H1 (cell line): ENCODE measurements at regions not wholly inside any gene's neighbourhood (a gene's known extent, or its start where the extent isn't known, plus 50 kb on each side); places are given as distances from the start of the nearest gene placed in this dataset.
A peak's percentile ranks its signal among the peaks of the same experiment; 100 is the strongest.

Experiments used
- CTCF ChIA-PET: fragments of 300-600 bp; sonication (Branson Sonifier 250); formaldehyde crosslinking; loops from one replicate; lab custom pipeline; 2021; ENCODE audit not compliant: partially characterized antibody; lab: Charles Lee
- POLR2A ChIA-PET: fragments of 300-600 bp; sonication (Branson Sonifier 250); formaldehyde crosslinking; loops from one replicate; lab custom pipeline; 2021; ENCODE audit warnings: inconsistent platforms; ENCODE audit not compliant: partially characterized antibody; lab: Charles Lee
- DNase-seq, 2 experiments: peaks; one replicate each; pipeline versions ENCODE4 v3.0.0 to v3.0.0-alpha.2; 2010 to 2022; ENCODE audit warnings: low spot score in 2 of 2, low read depth in 1 of 2, mixed read lengths in 1 of 2
- FAIRE-seq: peaks from 2 replicates; lab custom pipeline; 2011; peaks lifted over from hg19 to GRCh38; lab: Jason Lieb, UNC
- H2AFZ ChIP-seq: 2 replicates; pipeline ENCODE4 v1.8.1; 2012; ENCODE audit warnings: low read length, inconsistent platforms
- H2AK5ac ChIP-seq: 2 replicates; pipeline ENCODE4 v1.6.1; 2013; ENCODE audit warnings: low read depth, low read length
- H2BK120ac ChIP-seq: replicated peaks from 2 replicates; pipeline ENCODE3; 2013; ENCODE audit warnings: low read depth, low read length, inconsistent platforms
- H2BK12ac ChIP-seq: 2 replicates; pipeline ENCODE4 v1.6.1; 2013; ENCODE audit warnings: low read depth, low read length
- H2BK15ac ChIP-seq: 2 replicates; pipeline ENCODE4 v1.6.1; 2013; ENCODE audit warnings: low read length
- H2BK20ac ChIP-seq: 2 replicates; pipeline ENCODE4 v1.6.1; 2013; ENCODE audit warnings: low read length
- H2BK5ac ChIP-seq: 2 replicates; pipeline ENCODE4 v1.6.1; 2013; ENCODE audit warnings: low read depth, low read length
- H3K14ac ChIP-seq: 2 replicates; pipeline ENCODE4 v1.6.1; 2013; ENCODE audit warnings: inconsistent platforms; ENCODE audit not compliant: insufficient read length
- H3K18ac ChIP-seq: 2 replicates; pipeline ENCODE4 v1.6.1; 2013; ENCODE audit warnings: low read length; ENCODE audit errors: extremely low read depth
- H3K23ac ChIP-seq: 2 replicates; pipeline ENCODE4 v1.6.1; 2013; ENCODE audit warnings: inconsistent platforms; ENCODE audit not compliant: insufficient read length
- H3K23me2 ChIP-seq: 2 replicates; pipeline ENCODE4 v1.6.1; 2013; ENCODE audit warnings: low read depth, low read length
- H3K27ac ChIP-seq: 2 replicates; pipeline ENCODE4 v1.6.1; 2011; ENCODE audit warnings: low read depth, low read length, inconsistent platforms
- H3K27me3 ChIP-seq, 4 experiments: replicated peaks in 1 of 4; 1 replicate in 1 of 4; 2 replicates in 3 of 4; pipeline versions ENCODE4 v1.6.1 to v1.8.1; 2011 to 2013; ENCODE audit warnings: low read length in 3 of 4, mild to moderate bottlenecking in 3 of 4, inconsistent platforms in 2 of 4, mixed read lengths in 2 of 4, moderate library complexity in 1 of 4; ENCODE audit not compliant: control insufficient read depth in 3 of 4, insufficient read depth in 3 of 4; ENCODE audit errors: extremely low read depth in 1 of 4
- H3K36me3 ChIP-seq, 4 experiments: 2 replicates each; pipeline versions ENCODE4 v1.6.1 to v1.8.1; 2011 to 2013; ENCODE audit warnings: mild to moderate bottlenecking in 4 of 4, low read length in 3 of 4, moderate library complexity in 2 of 4, control low read depth in 1 of 4, inconsistent platforms in 1 of 4; ENCODE audit not compliant: insufficient read depth in 4 of 4, control insufficient read depth in 2 of 4
- H3K4ac ChIP-seq: replicated peaks from 2 replicates; pipeline ENCODE3; 2013; ENCODE audit warnings: low read length, low read depth, mixed read lengths, inconsistent platforms; ENCODE audit not compliant: insufficient read length
- H3K4me1 ChIP-seq, 4 experiments: replicated peaks in 1 of 4; 1 replicate in 1 of 4; 2 replicates in 3 of 4; pipeline versions ENCODE4 v1.6.1 to v1.8.1; 2011 to 2013; ENCODE audit warnings: low read length in 3 of 4, inconsistent platforms in 2 of 4, mixed read lengths in 1 of 4; ENCODE audit not compliant: insufficient read depth in 4 of 4, control insufficient read depth in 3 of 4
- H3K4me2 ChIP-seq, 2 experiments: 2 replicates each; pipeline versions ENCODE4 v1.6.1 to v1.8.1; 2011 to 2013; ENCODE audit warnings: low read depth in 2 of 2, low read length in 2 of 2, control low read depth in 1 of 2, inconsistent platforms in 1 of 2, mild to moderate bottlenecking in 1 of 2; ENCODE audit not compliant: insufficient read depth in 1 of 2
- H3K4me3 ChIP-seq, 4 experiments: fragments of 200-600, 300-600 bp in 1 of 4; sonication (generic), shearing (Covaris generic), sonication (Bioruptor Twin) in 1 of 4; 2 replicates each; pipeline versions ENCODE4 v1.5.1 to v1.8.1; 2011 to 2016; ENCODE audit warnings: low read length in 4 of 4, low read depth in 3 of 4, control low read depth in 2 of 4, inconsistent platforms in 2 of 4, mild to moderate bottlenecking in 2 of 4, mixed read lengths in 1 of 4, moderate library complexity in 1 of 4; ENCODE audit not compliant: insufficient read depth in 2 of 4; ENCODE audit errors: extremely low read depth in 1 of 4
- H3K56ac ChIP-seq: replicated peaks from 2 replicates; pipeline ENCODE3; 2013; ENCODE audit warnings: low read depth, mild to moderate bottlenecking, mixed read lengths, low read length, inconsistent platforms; ENCODE audit not compliant: insufficient read length
- H3K79me1 ChIP-seq: 2 replicates; pipeline ENCODE4 v1.6.1; 2013; ENCODE audit warnings: low read depth, low read length, control low read depth
- H3K79me2 ChIP-seq, 2 experiments: 2 replicates each; pipeline versions ENCODE4 v1.6.1 to v1.8.1; 2012 to 2013; ENCODE audit warnings: low read length in 2 of 2, mild to moderate bottlenecking in 2 of 2, inconsistent platforms in 1 of 2; ENCODE audit not compliant: insufficient read depth in 2 of 2, control insufficient read depth in 1 of 2
- H3K9ac ChIP-seq, 4 experiments: replicated peaks in 1 of 4; 1 replicate in 1 of 4; 2 replicates in 3 of 4; pipeline versions ENCODE4 v1.6.1 to v1.8.1; 2011 to 2013; ENCODE audit warnings: low read depth in 3 of 4, low read length in 3 of 4, control low read depth in 2 of 4, mild to moderate bottlenecking in 2 of 4, moderate library complexity in 2 of 4, inconsistent platforms in 1 of 4; ENCODE audit errors: extremely low read depth in 1 of 4
- H3K9me3 ChIP-seq, 2 experiments: 2 replicates each; pipeline versions ENCODE4 v1.6.1 to v1.8.1; 2012 to 2013; ENCODE audit warnings: mild to moderate bottlenecking in 2 of 2, moderate library complexity in 2 of 2, control low read depth in 1 of 2, inconsistent platforms in 1 of 2, low read depth in 1 of 2, low read length in 1 of 2, mixed read lengths in 1 of 2; ENCODE audit not compliant: insufficient read depth in 2 of 2
- H4K20me1 ChIP-seq, 2 experiments: replicated peaks in 1 of 2; 2 replicates each; pipeline versions ENCODE3 to v1.8.1; 2011 to 2013; ENCODE audit warnings: inconsistent platforms in 2 of 2, low read length in 2 of 2, mild to moderate bottlenecking in 1 of 2; ENCODE audit not compliant: insufficient read depth in 2 of 2, control insufficient read depth in 1 of 2
- H4K5ac ChIP-seq: 2 replicates; pipeline ENCODE4 v1.6.1; 2013; ENCODE audit warnings: low read length, low read depth, mixed read lengths, inconsistent platforms; ENCODE audit not compliant: insufficient read length
- H4K8ac ChIP-seq: 2 replicates; pipeline ENCODE4 v1.8.0; 2013; ENCODE audit warnings: mild to moderate bottlenecking, moderate library complexity, low read length, inconsistent platforms; ENCODE audit not compliant: insufficient read depth; ENCODE audit errors: extremely low read depth
- H4K91ac ChIP-seq: replicated peaks from 2 replicates; pipeline ENCODE3; 2013; ENCODE audit warnings: low read length, mixed read lengths, inconsistent platforms; ENCODE audit not compliant: insufficient read length
- CTCF ChIP-seq, 3 experiments: IDR thresholded peaks; 1 replicate in 2 of 3; 2 replicates in 1 of 3; pipeline versions ENCODE4 v1.5.1 to v1.6.1; 2011; ENCODE audit warnings: low read length in 3 of 3, mild to moderate bottlenecking in 3 of 3, inconsistent platforms in 2 of 3, low read depth in 1 of 3, moderate library complexity in 1 of 3; ENCODE audit not compliant: insufficient read depth in 1 of 3; ENCODE audit errors: control extremely low read depth in 1 of 3
- GTF2F1 ChIP-seq: IDR thresholded peaks from 2 replicates; pipeline ENCODE4 v1.6.1; 2012; ENCODE audit warnings: low read depth, low read length, improper control_type of control experiment, borderline replicate concordance
- POLR2A ChIP-seq, 2 experiments: IDR thresholded peaks; 1 replicate in 1 of 2; 2 replicates in 1 of 2; pipeline ENCODE4 v1.6.1; 2011; ENCODE audit warnings: low read depth in 2 of 2, low read length in 2 of 2, mild to moderate bottlenecking in 2 of 2; ENCODE audit errors: control extremely low read depth in 1 of 2
- RNF2 ChIP-seq: fragments of 200-900, 300-1000 bp; sonication (generic); IDR thresholded peaks from 2 replicates; pipeline ENCODE4 v1.7.1; 2016; ENCODE audit warnings: borderline replicate concordance, low read depth, mild to moderate bottlenecking, antibody characterized with exemption, low read length; ENCODE audit not compliant: poor library complexity, severe bottlenecking; ENCODE audit errors: missing control alignments
- TAF1 ChIP-seq: IDR thresholded peaks from 2 replicates; pipeline ENCODE4 v1.6.1; 2011; ENCODE audit warnings: mild to moderate bottlenecking, low read depth, low read length
- WGBS, 2 experiments: shearing (Covaris generic) in 1 of 2; methylation state at CpG; one replicate each; pipeline versions ENCODE4 v1.1.6 to v1.1.7; 2013 to 2015; ENCODE audit warnings: low lambda C conversion rate in 2 of 2, mixed read lengths in 2 of 2, inconsistent platforms in 1 of 2, low coverage in 1 of 2, missing lambda C conversion rate in 1 of 2; ENCODE audit not compliant: insufficient replicate concordance in 2 of 2, insufficient coverage in 1 of 2, insufficient read length in 1 of 2; ENCODE audit errors: extremely low coverage in 1 of 2, missing lambda C conversion rate in 1 of 2; 5-methylcytosine and 5-hydroxymethylcytosine counted together

DNA sequence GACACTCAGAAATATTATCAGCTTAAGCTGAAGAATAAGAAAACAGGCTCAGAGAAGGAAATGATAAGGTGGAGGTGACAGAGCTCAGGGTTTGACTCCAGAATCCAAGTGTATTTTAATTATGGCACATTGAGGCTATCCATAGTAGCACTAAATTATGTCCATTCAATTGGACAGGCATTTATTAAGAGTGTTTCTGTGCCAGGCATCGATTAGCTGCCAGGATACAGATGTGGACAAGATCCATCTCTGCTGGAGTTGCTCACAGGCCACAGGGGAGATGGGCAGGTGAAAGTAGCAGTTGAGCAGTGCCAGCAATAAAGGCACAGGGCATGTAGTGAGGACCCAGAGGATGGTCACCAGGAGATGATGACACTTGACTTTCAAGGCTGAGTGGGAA, 592.5 kb downstream of the INSC start:
- no peak overlapping the region for H3K4me3 ChIP-seq
- H3K4me1 ChIP-seq: peaks cover 0 to 9% (median 5%) of the 10 kb centered on the region in 4 experiments; a peak in 5 of 7 replicates
- WGBS, 2 experiments: 82% methylated on average over 1 of the region's 1 CpG; no CpG with 5 or more reads in 1 of the 2 experiments
- no peak overlapping the region for H3K23ac ChIP-seq
- H2BK120ac ChIP-seq: no peak overlapping the region
- H3K36me3 ChIP-seq: no peaks in the 10 kb centered on the region
- CTCF ChIA-PET: interaction anchor here (1.6 to 1.8 kb wide), 2 partner anchors 10 to 65 kb away, joined by 4 to 6 read pairs; no protein-coding TSS in a partner anchor
- no peak overlapping the region for H3K27ac ChIP-seq
- H2BK15ac ChIP-seq: no peak overlapping the region
- no peak overlapping the region for H4K8ac ChIP-seq
- H2AK5ac ChIP-seq: no peak overlapping the region
- no peak overlapping the region for H3K56ac ChIP-seq
- H3K79me2 ChIP-seq: no peaks in the 10 kb centered on the region
- no peak overlapping the region for H4K91ac ChIP-seq
- H3K18ac ChIP-seq: 0 out of 2 replicates have a peak overlapping the region, but pooled peaks have one; percentile 14
- H2BK20ac ChIP-seq: no peak overlapping the region
- FAIRE-seq (no peak), DNase-seq (no peak)
- no peak overlapping the region for H2BK5ac ChIP-seq
- no peak overlapping the region for H3K4me2 ChIP-seq
- no peak overlapping the region for H3K9ac ChIP-seq
- H3K9me3 ChIP-seq: no peaks in the 10 kb centered on the region; a peak in 1 of 4 replicates
- H4K5ac ChIP-seq: no peak overlapping the region
- POLR2A ChIA-PET: no interaction called here
- no peaks in the 10 kb centered on the region for H4K20me1 ChIP-seq
- no peak overlapping the region; the same call in 1 of the 2 replicates for H2BK12ac ChIP-seq
- H3K4ac ChIP-seq: no peak overlapping the region
- no peak overlapping the region for H2AFZ ChIP-seq
- no peaks in the 10 kb centered on the region for H3K79me1 ChIP-seq
- H3K27me3 ChIP-seq: peaks cover 0 to 3% (median 0%) of the 10 kb centered on the region in 4 experiments; a peak in 4 of 7 replicates
- no peak overlapping the region for H3K14ac ChIP-seq
- no peaks in the 10 kb centered on the region for H3K23me2 ChIP-seq
- no peak for TF ChIP-seq CTCF (IDR thresholded peaks at IDR 0.05; ENCODE audit: control extremely low read depth in 1 of 3, insufficient read depth in 1 of 3, low read depth in 1 of 3, low read length in 3 of 3)
- TF ChIP-seq TAF1: no peak
- no peak for TF ChIP-seq RNF2
- TF ChIP-seq POLR2A (IDR thresholded peaks at IDR 0.05; ENCODE audit: control extremely low read depth in 1 of 2, low read depth in 2 of 2, low read length in 2 of 2): no peak
- TF ChIP-seq GTF2F1: no peak
